Thoracic aorta (tissue), 2 donors: ENCODE measurements at regions not wholly inside any gene's neighbourhood (a gene's known extent, or its start where the extent isn't known, plus 50 kb on each side); places are given as distances from the start of the nearest gene placed in this dataset.

Source experiments
- ATAC-seq: fragments of 150-250 bp; one replicate; pipeline ENCODE4 v1.8.0; 2017; ENCODE audit warnings: low read depth; ENCODE audit not compliant: insufficient number of reproducible peaks, low FRiP score
- DNase-seq: peaks from one replicate; pipeline ENCODE4 v3.0.0-alpha.2; 2020; ENCODE audit warnings: low spot score
- H3K27ac ChIP-seq, 2 donors: fragments of 200-600 bp; sonication (generic); 1 replicate in 1 of 2; 2 replicates in 1 of 2; pipeline ENCODE4 v1.5.1; 2016; ENCODE audit warnings: mild to moderate bottlenecking in 2 of 2, moderate library complexity in 2 of 2
- H3K27me3 ChIP-seq: fragments of 200-600 bp; sonication (generic); replicated peaks from 2 replicates; pipeline ENCODE4 v1.6.0; 2016; ENCODE audit warnings: mild to moderate bottlenecking; ENCODE audit not compliant: insufficient read depth
- H3K36me3 ChIP-seq: fragments of 200-600 bp; sonication (generic); one replicate; pipeline ENCODE4 v1.5.1; 2016
- H3K4me1 ChIP-seq, 2 donors: fragments of 200-600 bp; sonication (generic); 1 replicate in 1 of 2; 2 replicates in 1 of 2; pipeline versions ENCODE4 v1.5.1 to v1.6.0; 2016; ENCODE audit warnings: low read depth in 2 of 2, mild to moderate bottlenecking in 1 of 2; ENCODE audit not compliant: control insufficient read depth in 1 of 2
- H3K4me3 ChIP-seq: fragments of 200-600 bp; sonication (generic); 2 replicates; pipeline ENCODE4 v1.5.1; 2016; ENCODE audit warnings: mild to moderate bottlenecking
- H3K9me3 ChIP-seq: fragments of 200-600 bp; sonication (generic); 2 replicates; pipeline ENCODE4 v1.5.1; 2016
- CTCF ChIP-seq: fragments of 200-600 bp; sonication (generic); IDR thresholded peaks from one replicate; pipeline ENCODE4 v1.5.1; 2019; ENCODE audit warnings: antibody characterized with exemption

GRCh38 chr22:27591060-27591459 is 210.5 kb downstream of the MN1 start:
- no peak for ATAC-seq
- no peak overlapping the region for H3K4me3 ChIP-seq
- H3K27me3 ChIP-seq = no peaks in the 10 kb centered on the region
- peaks cover 0 to 10% of the 10 kb centered on the region in 2 donors for H3K4me1 ChIP-seq
- no peaks in the 10 kb centered on the region for H3K9me3 ChIP-seq
- no peaks in the 10 kb centered on the region for H3K36me3 ChIP-seq
- DNase-seq = no peak
- no peak overlapping the region for H3K27ac ChIP-seq
- TF ChIP-seq CTCF = no peak

GRCh38 chr22:27593378-27593777 is 208.2 kb downstream of the MN1 start:
- no peak for DNase-seq
- no peak for TF ChIP-seq CTCF
- no peak for ATAC-seq

GRCh38 chr22:27594020-27594419 is 207.5 kb downstream of the MN1 start:
- no peak for DNase-seq
- no peak for TF ChIP-seq CTCF

More at GRCh38 chr22:27593378-27593777, 208.2 kb downstream of the MN1 start:
- no peak overlapping the region for H3K27ac ChIP-seq
- peaks cover 0 to 10% of the 10 kb centered on the region in 2 donors for H3K4me1 ChIP-seq
- H3K4me3 ChIP-seq = no peak overlapping the region
- H3K9me3 ChIP-seq = no peaks in the 10 kb centered on the region
- no peaks in the 10 kb centered on the region for H3K27me3 ChIP-seq
- no peaks in the 10 kb centered on the region for H3K36me3 ChIP-seq

GRCh38 chr22:27594474-27595134 is 207.0 kb downstream of the MN1 start:
- no peak for ATAC-seq
- Histone ChIP-seq H3K9me3 (no peaks in the 10 kb centered on the region), H3K36me3 (no peaks in the 10 kb centered on the region), H3K4me3 (no peak overlapping the region), H3K27me3 (no peaks in the 10 kb centered on the region), H3K27ac (no peak overlapping the region), H3K4me1 (peaks cover 0 to 10% of the 10 kb centered on the region in 2 donors)
- TF ChIP-seq CTCF = no peak
- no peak for DNase-seq

More at GRCh38 chr22:27594020-27594419, 207.5 kb downstream of the MN1 start:
- H3K4me1 ChIP-seq = peaks cover 0 to 10% of the 10 kb centered on the region in 2 donors
- no peaks in the 10 kb centered on the region for H3K9me3 ChIP-seq
- H3K27ac ChIP-seq = no peak overlapping the region
- no peaks in the 10 kb centered on the region for H3K27me3 ChIP-seq
- H3K4me3 ChIP-seq = no peak overlapping the region
- no peak for ATAC-seq
- no peaks in the 10 kb centered on the region for H3K36me3 ChIP-seq

- Histone ChIP-seq H3K27me3 (no peaks in the 10 kb centered on the region), H3K36me3 (no peaks in the 10 kb centered on the region), H3K4me3 (no peak overlapping the region), H3K9me3 (no peaks in the 10 kb centered on the region), H3K4me1 (peaks cover 2 to 10% of the 10 kb centered on the region in 2 donors), H3K27ac (no peak overlapping the region)
- DNase-seq (no peak), ATAC-seq (no peak)
- TF ChIP-seq CTCF = no peak
Measured at GRCh38 chr22:27596133-27596870, 205.3 kb downstream of the MN1 start.
